ENCODE measurements at regions not wholly inside any gene's neighbourhood (a gene's known extent, or its start where the extent isn't known, plus 50 kb on each side); places are given as distances from the start of the nearest gene placed in this dataset.

- POLR2A ChIA-PET, result no interaction called here
- TF ChIP-seq CTBP1 (IDR thresholded peaks at IDR 0.05; ENCODE audit: borderline replicate concordance) (no peak), ZNF384 (IDR thresholded peaks at IDR 0.05) (no peak), FOXM1 (IDR thresholded peaks at IDR 0.05; ENCODE audit: borderline replicate concordance) (no peak), BHLHE40 (IDR thresholded peaks at IDR 0.05; ENCODE audit: borderline replicate concordance) (no peak)
- CTCF ChIA-PET, result no interaction called here
- no peak for DNase-seq (ENCODE audit: extremely low spot score)
Observed at GRCh38 chr16:79959226-79959625, 358.7 kb upstream of the MAF start.

GRCh38 chr16:79954921-79955705 is 354.6 kb upstream of the MAF start:
- TF ChIP-seq ELF4 (IDR thresholded peaks at IDR 0.05) (no peak), ARNT (IDR thresholded peaks at IDR 0.05) (no peak), ZNF384 (IDR thresholded peaks at IDR 0.05) (no peak), L3MBTL2 (conservative IDR thresholded peaks at IDR 0.05) (no peak), SUZ12 (IDR thresholded peaks at IDR 0.05) (no peak), PKNOX1 (IDR thresholded peaks at IDR 0.05) (no peak), FOXM1 (IDR thresholded peaks at IDR 0.05; ENCODE audit: borderline replicate concordance) (no peak), LEF1 (IDR thresholded peaks at IDR 0.05; ENCODE audit: borderline replicate concordance) (no peak), BHLHE40 (IDR thresholded peaks at IDR 0.05; ENCODE audit: borderline replicate concordance) (no peak), FOXA1 (IDR thresholded peaks at IDR 0.05) (no peak), SP1 (IDR thresholded peaks at IDR 0.05) (no peak), CTBP1 (IDR thresholded peaks at IDR 0.05; ENCODE audit: borderline replicate concordance) (no peak), HDGF (IDR thresholded peaks at IDR 0.05; ENCODE audit: borderline replicate concordance) (no peak), TARDBP (IDR thresholded peaks at IDR 0.05) (no peak), NFRKB (IDR thresholded peaks at IDR 0.05) (no peak), FOXK2 (IDR thresholded peaks at IDR 0.05) (no peak)
- ChIA-PET POLR2A (no interaction called here), CTCF (no interaction called here)
- no peak for DNase-seq (ENCODE audit: extremely low spot score)

GRCh38 chr16:79950932-79951719 is 350.6 kb upstream of the MAF start:
- POLR2A ChIA-PET, result no interaction called here
- TF ChIP-seq NFRKB (IDR thresholded peaks at IDR 0.05), result no peak
- TF ChIP-seq HDGF (IDR thresholded peaks at IDR 0.05; ENCODE audit: borderline replicate concordance), result no peak
- no peak for TF ChIP-seq TARDBP (IDR thresholded peaks at IDR 0.05)
- CTCF ChIA-PET, result no interaction called here
- no peak for DNase-seq (ENCODE audit: extremely low spot score)

GRCh38 chr16:79949417-79949816 is 348.9 kb upstream of the MAF start:
- TF ChIP-seq ZNF384 (IDR thresholded peaks at IDR 0.05) (no peak), LEF1 (IDR thresholded peaks at IDR 0.05; ENCODE audit: borderline replicate concordance) (no peak)
- DNase-seq (ENCODE audit: extremely low spot score), result no peak
- ChIA-PET CTCF (no interaction called here), POLR2A (no interaction called here)

- DNase-seq (ENCODE audit: extremely low spot score), result no peak
- ChIA-PET CTCF (no interaction called here), POLR2A (no interaction called here)
- no peak for TF ChIP-seq HDGF (IDR thresholded peaks at IDR 0.05; ENCODE audit: borderline replicate concordance)
- no peak for TF ChIP-seq CTBP1 (IDR thresholded peaks at IDR 0.05; ENCODE audit: borderline replicate concordance)
- no peak for TF ChIP-seq FOXM1 (IDR thresholded peaks at IDR 0.05; ENCODE audit: borderline replicate concordance)
- TF ChIP-seq NFRKB (IDR thresholded peaks at IDR 0.05), result no peak
- TF ChIP-seq PKNOX1 (IDR thresholded peaks at IDR 0.05), result no peak
- no peak for TF ChIP-seq BHLHE40 (IDR thresholded peaks at IDR 0.05; ENCODE audit: borderline replicate concordance)
- no peak for TF ChIP-seq ELF4 (IDR thresholded peaks at IDR 0.05)
- no peak for TF ChIP-seq FOXA1 (IDR thresholded peaks at IDR 0.05)
- TF ChIP-seq TARDBP (IDR thresholded peaks at IDR 0.05), result no peak
- TF ChIP-seq SP1 (IDR thresholded peaks at IDR 0.05), result no peak
- no peak for TF ChIP-seq ARNT (IDR thresholded peaks at IDR 0.05)
- TF ChIP-seq ZNF384 (IDR thresholded peaks at IDR 0.05), result no peak
- TF ChIP-seq FOXK2 (IDR thresholded peaks at IDR 0.05), result no peak
- no peak for TF ChIP-seq SUZ12 (IDR thresholded peaks at IDR 0.05)
- no peak for TF ChIP-seq L3MBTL2 (conservative IDR thresholded peaks at IDR 0.05)
- no peak for TF ChIP-seq LEF1 (IDR thresholded peaks at IDR 0.05; ENCODE audit: borderline replicate concordance)
Observed at GRCh38 chr16:79947771-79948170, 347.2 kb upstream of the MAF start.

- no peak for DNase-seq (ENCODE audit: extremely low spot score)
- ChIA-PET CTCF (no interaction called here), POLR2A (no interaction called here)
- TF ChIP-seq TARDBP (IDR thresholded peaks at IDR 0.05), result no peak
- no peak for TF ChIP-seq ELF4 (IDR thresholded peaks at IDR 0.05)
- no peak for TF ChIP-seq LEF1 (IDR thresholded peaks at IDR 0.05; ENCODE audit: borderline replicate concordance)
- no peak for TF ChIP-seq CTBP1 (IDR thresholded peaks at IDR 0.05; ENCODE audit: borderline replicate concordance)
- TF ChIP-seq L3MBTL2 (conservative IDR thresholded peaks at IDR 0.05), result no peak
- no peak for TF ChIP-seq PKNOX1 (IDR thresholded peaks at IDR 0.05)
- no peak for TF ChIP-seq BHLHE40 (IDR thresholded peaks at IDR 0.05; ENCODE audit: borderline replicate concordance)
- TF ChIP-seq FOXM1 (IDR thresholded peaks at IDR 0.05; ENCODE audit: borderline replicate concordance), result no peak
- TF ChIP-seq FOXA1 (IDR thresholded peaks at IDR 0.05), result no peak
- TF ChIP-seq ARNT (IDR thresholded peaks at IDR 0.05), result no peak
- no peak for TF ChIP-seq FOXK2 (IDR thresholded peaks at IDR 0.05)
- TF ChIP-seq NFRKB (IDR thresholded peaks at IDR 0.05), result no peak
- TF ChIP-seq ZNF384 (IDR thresholded peaks at IDR 0.05), result no peak
- TF ChIP-seq SUZ12 (IDR thresholded peaks at IDR 0.05), result no peak
- no peak for TF ChIP-seq HDGF (IDR thresholded peaks at IDR 0.05; ENCODE audit: borderline replicate concordance)
- TF ChIP-seq SP1 (IDR thresholded peaks at IDR 0.05), result no peak
Observed at GRCh38 chr16:79946252-79946651, 345.7 kb upstream of the MAF start.
